22Rv1 (cell line): ENCODE measurements at regions not wholly inside any gene's neighbourhood (a gene's known extent, or its start where the extent isn't known, plus 50 kb on each side); places are given as distances from the start of the nearest gene placed in this dataset.

Source experiments
- CTCF ChIP-seq: fragments of 450-650 bp; IDR thresholded peaks from 2 replicates; pipeline ENCODE4 v1.5.1; 2017; ENCODE audit warnings: mild to moderate bottlenecking
- ZFX ChIP-seq: fragments of 450-650 bp; IDR thresholded peaks from 2 replicates; pipeline ENCODE4 v1.6.1; 2017; ENCODE audit warnings: antibody characterized with exemption, borderline replicate concordance

DNA sequence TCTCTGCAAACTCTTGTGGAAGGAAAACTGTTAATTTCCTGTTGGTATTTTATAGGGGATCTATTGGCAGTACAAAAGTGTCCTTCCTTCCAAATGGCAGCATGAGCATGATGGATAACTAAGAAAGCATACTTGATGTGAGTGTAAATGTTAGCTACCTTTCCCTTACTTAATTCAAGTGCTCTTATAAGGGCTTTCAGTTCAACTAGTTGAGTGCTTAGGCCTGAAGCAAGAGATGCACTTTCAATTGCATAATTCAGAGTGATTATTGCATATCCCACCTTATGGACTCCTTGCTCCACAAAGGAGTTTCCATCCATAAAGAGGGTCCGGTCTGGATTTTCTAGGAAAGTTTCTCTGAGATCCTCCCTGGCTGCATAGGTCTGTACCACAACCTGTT lies 56.3 kb upstream of the CYP2C8 start:
- TF ChIP-seq CTCF (no peak), ZFX (no peak)
